WTC11 (cell line): ENCODE measurements at regions not wholly inside any gene's neighbourhood (a gene's known extent, or its start where the extent isn't known, plus 50 kb on each side); places are given as distances from the start of the nearest gene placed in this dataset.

Experiments
- ATAC-seq: fragments of 200-7000 bp; cut with Tn5 transposase; 2 replicates; pipeline ENCODE4 v1.10.0; 2021; ENCODE audit warnings: mild to moderate bottlenecking, moderate library complexity
- CTCF ChIA-PET: fragments of 300-600 bp; sonication (Branson Sonifier 250); formaldehyde crosslinking; loops from one replicate; lab custom pipeline; 2021; ENCODE audit warnings: antibody characterized with exemption; lab: Charles Lee
- POLR2A ChIA-PET: fragments of 350-600 bp; sonication (Branson Sonifier 250); formaldehyde crosslinking; loops from one replicate; lab custom pipeline; 2021; ENCODE audit warnings: antibody characterized with exemption; lab: Charles Lee
- DNase-seq: peaks from one replicate; pipeline ENCODE4 v3.0.0; 2021; ENCODE audit warnings: low spot score
- H3K27ac Mint-ChIP-seq: 2 replicates; pipeline ENCODE4 v1.8.0; 2021; ENCODE audit warnings: mixed read lengths
- H3K27me3 Mint-ChIP-seq: 2 replicates; pipeline ENCODE4 v1.8.0; 2021; ENCODE audit warnings: low read depth, mild to moderate bottlenecking, moderate library complexity, mixed read lengths
- H3K36me3 Mint-ChIP-seq: 2 replicates; pipeline ENCODE4 v1.8.0; 2021; ENCODE audit warnings: mixed read lengths
- H3K4me1 Mint-ChIP-seq: 2 replicates; pipeline ENCODE4 v1.8.0; 2022; ENCODE audit warnings: mixed read lengths
- H3K4me3 Mint-ChIP-seq: 2 replicates; pipeline ENCODE4 v1.8.0; 2021; ENCODE audit warnings: mild to moderate bottlenecking, moderate library complexity, mixed read lengths
- H3K9me3 Mint-ChIP-seq: 2 replicates; pipeline ENCODE4 v1.8.0; 2021; ENCODE audit warnings: mixed read lengths
- ATF1 ChIP-seq: sonication (generic); formaldehyde crosslinking; IDR thresholded peaks from 2 replicates; pipeline ENCODE4 v1.8.1; 2023; ENCODE audit warnings: mild to moderate bottlenecking, moderate library complexity, missing genetic modification reagents
- CREB1 ChIP-seq: sonication (generic); formaldehyde crosslinking; IDR thresholded peaks from 2 replicates; pipeline ENCODE4 v1.8.0; 2023; ENCODE audit warnings: mild to moderate bottlenecking, missing genetic modification reagents
- FOXP1 ChIP-seq: sonication (generic); formaldehyde crosslinking; IDR thresholded peaks from 2 replicates; pipeline ENCODE4 v1.8.0; 2022; ENCODE audit warnings: missing genetic modification reagents, mild to moderate bottlenecking, moderate library complexity, borderline replicate concordance
- IRF2 ChIP-seq: sonication (generic); formaldehyde crosslinking; IDR thresholded peaks from 2 replicates; pipeline ENCODE4 v1.8.0; 2022; ENCODE audit warnings: low read depth, missing genetic modification reagents, borderline replicate concordance
- JUN ChIP-seq: sonication (generic); formaldehyde crosslinking; IDR thresholded peaks from 2 replicates; pipeline ENCODE4 v1.8.0; 2023; ENCODE audit warnings: mild to moderate bottlenecking, missing genetic modification reagents
- NFE2L1 ChIP-seq: sonication (generic); formaldehyde crosslinking; IDR thresholded peaks from 2 replicates; pipeline ENCODE4 v1.8.1; 2023; ENCODE audit warnings: missing genetic modification reagents
- NR3C1 ChIP-seq: sonication (generic); formaldehyde crosslinking; conservative IDR thresholded peaks from 2 replicates; pipeline ENCODE4 v1.8.1; 2023; ENCODE audit warnings: low read depth, mild to moderate bottlenecking, missing genetic modification reagents
- SMAD3 ChIP-seq: sonication (generic); formaldehyde crosslinking; IDR thresholded peaks from 2 replicates; pipeline ENCODE4 v1.8.0; 2022; ENCODE audit warnings: missing genetic modification reagents, mild to moderate bottlenecking, borderline replicate concordance
- SMAD4 ChIP-seq: sonication (generic); formaldehyde crosslinking; IDR thresholded peaks from 2 replicates; pipeline ENCODE4 v1.8.0; 2022; ENCODE audit warnings: mild to moderate bottlenecking, missing genetic modification reagents
- STAT6 ChIP-seq: sonication (generic); formaldehyde crosslinking; conservative IDR thresholded peaks from 2 replicates; pipeline ENCODE4 v1.8.1; 2023; ENCODE audit warnings: mild to moderate bottlenecking, low read depth, missing genetic modification reagents, moderate library complexity
- TEAD1 ChIP-seq: sonication (generic); formaldehyde crosslinking; IDR thresholded peaks from 2 replicates; pipeline ENCODE4 v1.8.0; 2022; ENCODE audit warnings: mild to moderate bottlenecking, missing genetic modification reagents
- TEAD4 ChIP-seq: sonication (generic); formaldehyde crosslinking; IDR thresholded peaks from 2 replicates; pipeline ENCODE4 v1.8.0; 2022; ENCODE audit warnings: mild to moderate bottlenecking, missing genetic modification reagents
- ZNF317 ChIP-seq: sonication (generic); formaldehyde crosslinking; IDR thresholded peaks from 2 replicates; pipeline ENCODE4 v1.8.1; 2023; ENCODE audit warnings: low read depth, mild to moderate bottlenecking, moderate library complexity, missing genetic modification reagents, borderline replicate concordance
- ZNF423 ChIP-seq: fragments of 250-450 bp; sonication (Bioruptor Pico); IDR thresholded peaks from 2 replicates; pipeline ENCODE4 v2.1.2; 2022; ENCODE audit warnings: mild to moderate bottlenecking, moderate library complexity
- TF ChIP-seq, protein P1 (sequence below): sonication (generic); formaldehyde crosslinking; IDR thresholded peaks from 2 replicates; pipeline ENCODE4 v1.8.0; 2022; ENCODE audit warnings: missing genetic modification reagents
- TF ChIP-seq, protein P2 (sequence below): sonication (generic); formaldehyde crosslinking; IDR thresholded peaks from 2 replicates; pipeline ENCODE4 v1.8.1; 2023; ENCODE audit warnings: mild to moderate bottlenecking, moderate library complexity, missing genetic modification reagents
- TF ChIP-seq, protein P3 (sequence below): sonication (generic); formaldehyde crosslinking; IDR thresholded peaks from 2 replicates; pipeline ENCODE4 v1.8.1; 2022; ENCODE audit warnings: mild to moderate bottlenecking, moderate library complexity, missing genetic modification reagents
- TF ChIP-seq, protein P4 (sequence below): fragments of 250-450 bp; sonication (Bioruptor Pico); IDR thresholded peaks from 2 replicates; pipeline ENCODE4 v1.8.0; 2021; ENCODE audit warnings: mild to moderate bottlenecking

GRCh38 chr21:19941626-19942025 is 1056.6 kb upstream of the NCAM2 start (continued):
- no peak for TF ChIP-seq STAT6 (CRISPR knock-in tag)
- TF ChIP-seq, all 79 proteins: peak for 0

DNA sequence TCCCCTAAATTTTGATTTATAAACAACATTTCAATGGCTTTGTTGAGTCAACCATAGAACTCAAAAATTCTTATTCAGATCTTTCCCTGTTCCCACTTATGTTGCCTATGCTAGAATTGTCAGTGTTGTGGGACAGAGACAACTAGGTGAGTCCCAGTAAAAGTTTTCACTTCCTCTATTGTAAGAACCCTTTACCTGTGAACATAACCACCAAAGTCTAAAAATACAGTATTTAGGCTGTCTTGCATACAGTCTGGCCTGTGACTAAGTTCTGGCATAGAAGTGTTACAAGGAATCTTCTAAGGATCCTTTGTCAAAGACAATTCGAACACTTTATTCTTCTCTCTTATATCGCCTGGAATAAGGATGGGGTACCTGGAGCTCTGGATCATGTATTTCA is 1047.9 kb upstream of the NCAM2 start:
- Mint-ChIP-seq H3K27me3 (no peaks in the 10 kb centered on the region), H3K36me3 (no peaks in the 10 kb centered on the region), H3K4me1 (peaks cover 6% of the 10 kb centered on the region), H3K27ac (no peak overlapping the region), H3K4me3 (no peak overlapping the region), H3K9me3 (no peaks in the 10 kb centered on the region)
- CTCF ChIA-PET = no interaction called here
- no peak for ATAC-seq
- POLR2A ChIA-PET = no interaction called here
- TF ChIP-seq IRF2 (CRISPR knock-in tag) (no peak), TEAD1 (CRISPR knock-in tag) (no peak), TEAD4 (CRISPR knock-in tag) (no peak), NR3C1 (no peak), SMAD3 (CRISPR knock-in tag) (no peak), CREB1 (CRISPR knock-in tag) (no peak), NFE2L1 (CRISPR knock-in tag) (no peak), ATF1 (no peak), FOXP1 (CRISPR knock-in tag) (no peak), SMAD4 (CRISPR knock-in tag) (no peak), ZNF423 (CRISPR knock-in tag) (no peak), ZNF317 (no peak), JUN (CRISPR knock-in tag) (no peak)
- TF ChIP-seq, protein P1, sequence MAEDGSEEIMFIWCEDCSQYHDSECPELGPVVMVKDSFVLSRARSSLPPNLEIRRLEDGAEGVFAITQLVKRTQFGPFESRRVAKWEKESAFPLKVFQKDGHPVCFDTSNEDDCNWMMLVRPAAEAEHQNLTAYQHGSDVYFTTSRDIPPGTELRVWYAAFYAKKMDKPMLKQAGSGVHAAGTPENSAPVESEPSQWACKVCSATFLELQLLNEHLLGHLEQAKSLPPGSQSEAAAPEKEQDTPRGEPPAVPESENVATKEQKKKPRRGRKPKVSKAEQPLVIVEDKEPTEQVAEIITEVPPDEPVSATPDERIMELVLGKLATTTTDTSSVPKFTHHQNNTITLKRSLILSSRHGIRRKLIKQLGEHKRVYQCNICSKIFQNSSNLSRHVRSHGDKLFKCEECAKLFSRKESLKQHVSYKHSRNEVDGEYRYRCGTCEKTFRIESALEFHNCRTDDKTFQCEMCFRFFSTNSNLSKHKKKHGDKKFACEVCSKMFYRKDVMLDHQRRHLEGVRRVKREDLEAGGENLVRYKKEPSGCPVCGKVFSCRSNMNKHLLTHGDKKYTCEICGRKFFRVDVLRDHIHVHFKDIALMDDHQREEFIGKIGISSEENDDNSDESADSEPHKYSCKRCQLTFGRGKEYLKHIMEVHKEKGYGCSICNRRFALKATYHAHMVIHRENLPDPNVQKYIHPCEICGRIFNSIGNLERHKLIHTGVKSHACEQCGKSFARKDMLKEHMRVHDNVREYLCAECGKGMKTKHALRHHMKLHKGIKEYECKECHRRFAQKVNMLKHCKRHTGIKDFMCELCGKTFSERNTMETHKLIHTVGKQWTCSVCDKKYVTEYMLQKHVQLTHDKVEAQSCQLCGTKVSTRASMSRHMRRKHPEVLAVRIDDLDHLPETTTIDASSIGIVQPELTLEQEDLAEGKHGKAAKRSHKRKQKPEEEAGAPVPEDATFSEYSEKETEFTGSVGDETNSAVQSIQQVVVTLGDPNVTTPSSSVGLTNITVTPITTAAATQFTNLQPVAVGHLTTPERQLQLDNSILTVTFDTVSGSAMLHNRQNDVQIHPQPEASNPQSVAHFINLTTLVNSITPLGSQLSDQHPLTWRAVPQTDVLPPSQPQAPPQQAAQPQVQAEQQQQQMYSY = no peak
- TF ChIP-seq, protein P2, sequence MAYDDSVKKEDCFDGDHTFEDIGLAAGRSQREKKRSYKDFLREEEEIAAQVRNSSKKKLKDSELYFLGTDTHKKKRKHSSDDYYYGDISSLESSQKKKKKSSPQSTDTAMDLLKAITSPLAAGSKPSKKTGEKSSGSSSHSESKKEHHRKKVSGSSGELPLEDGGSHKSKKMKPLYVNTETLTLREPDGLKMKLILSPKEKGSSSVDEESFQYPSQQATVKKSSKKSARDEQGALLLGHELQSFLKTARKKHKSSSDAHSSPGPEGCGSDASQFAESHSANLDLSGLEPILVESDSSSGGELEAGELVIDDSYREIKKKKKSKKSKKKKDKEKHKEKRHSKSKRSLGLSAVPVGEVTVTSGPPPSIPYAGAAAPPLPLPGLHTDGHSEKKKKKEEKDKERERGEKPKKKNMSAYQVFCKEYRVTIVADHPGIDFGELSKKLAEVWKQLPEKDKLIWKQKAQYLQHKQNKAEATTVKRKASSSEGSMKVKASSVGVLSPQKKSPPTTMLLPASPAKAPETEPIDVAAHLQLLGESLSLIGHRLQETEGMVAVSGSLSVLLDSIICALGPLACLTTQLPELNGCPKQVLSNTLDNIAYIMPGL (CRISPR knock-in tag) = no peak
- TF ChIP-seq, protein P3, sequence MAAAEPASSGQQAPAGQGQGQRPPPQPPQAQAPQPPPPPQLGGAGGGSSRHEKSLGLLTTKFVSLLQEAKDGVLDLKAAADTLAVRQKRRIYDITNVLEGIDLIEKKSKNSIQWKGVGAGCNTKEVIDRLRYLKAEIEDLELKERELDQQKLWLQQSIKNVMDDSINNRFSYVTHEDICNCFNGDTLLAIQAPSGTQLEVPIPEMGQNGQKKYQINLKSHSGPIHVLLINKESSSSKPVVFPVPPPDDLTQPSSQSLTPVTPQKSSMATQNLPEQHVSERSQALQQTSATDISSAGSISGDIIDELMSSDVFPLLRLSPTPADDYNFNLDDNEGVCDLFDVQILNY = no peak
- TF ChIP-seq, protein P4, sequence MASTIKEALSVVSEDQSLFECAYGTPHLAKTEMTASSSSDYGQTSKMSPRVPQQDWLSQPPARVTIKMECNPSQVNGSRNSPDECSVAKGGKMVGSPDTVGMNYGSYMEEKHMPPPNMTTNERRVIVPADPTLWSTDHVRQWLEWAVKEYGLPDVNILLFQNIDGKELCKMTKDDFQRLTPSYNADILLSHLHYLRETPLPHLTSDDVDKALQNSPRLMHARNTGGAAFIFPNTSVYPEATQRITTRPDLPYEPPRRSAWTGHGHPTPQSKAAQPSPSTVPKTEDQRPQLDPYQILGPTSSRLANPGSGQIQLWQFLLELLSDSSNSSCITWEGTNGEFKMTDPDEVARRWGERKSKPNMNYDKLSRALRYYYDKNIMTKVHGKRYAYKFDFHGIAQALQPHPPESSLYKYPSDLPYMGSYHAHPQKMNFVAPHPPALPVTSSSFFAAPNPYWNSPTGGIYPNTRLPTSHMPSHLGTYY (CRISPR knock-in tag) = no peak
- DNase-seq = no peak
